Ectodermal cell (in vitro differentiated cells): ENCODE measurements at regions not wholly inside any gene's neighbourhood (a gene's known extent, or its start where the extent isn't known, plus 50 kb on each side); places are given as distances from the start of the nearest gene placed in this dataset.
"Not testable (repeated sequence)": the region's sequence is repeated elsewhere in the genome, so short reads cannot be mapped to it uniquely, and the experiment has no call there.

Experiments
- H3K27ac ChIP-seq: 2 replicates; pipeline ENCODE4 v1.7.0; 2013; ENCODE audit warnings: mild to moderate bottlenecking, low read depth, low read length; ENCODE audit not compliant: insufficient read depth, poor library complexity, severe bottlenecking
- H3K27me3 ChIP-seq: 2 replicates; pipeline ENCODE4 v1.7.0; 2013; ENCODE audit warnings: mild to moderate bottlenecking, low read length; ENCODE audit not compliant: insufficient read depth, control insufficient read depth, poor library complexity, severe bottlenecking
- H3K36me3 ChIP-seq: one replicate; pipeline ENCODE4 v1.7.0; 2013; ENCODE audit warnings: low read length; ENCODE audit not compliant: control insufficient read depth, insufficient read depth
- H3K4me1 ChIP-seq: one replicate; pipeline ENCODE4 v1.7.0; 2013; ENCODE audit warnings: low read length; ENCODE audit not compliant: control insufficient read depth, insufficient read depth
- H3K4me3 ChIP-seq: 2 replicates; pipeline ENCODE4 v1.7.0; 2013; ENCODE audit warnings: low read depth, low read length, control low read depth; ENCODE audit not compliant: insufficient read depth
- H3K9me3 ChIP-seq: 2 replicates; pipeline ENCODE4 v1.7.0; 2013; ENCODE audit warnings: mild to moderate bottlenecking, low read length, moderate library complexity; ENCODE audit not compliant: control insufficient read depth
- WGBS, 2 experiments: methylation state at CpG; one replicate each; pipeline ENCODE4 v1.1.7; 2013; ENCODE audit warnings: missing lambda C conversion rate in 2 of 2; 5-methylcytosine and 5-hydroxymethylcytosine counted together

- WGBS, 2 experiments, result 94% methylated on average over 12 of the region's 12 CpGs
- H3K4me3 ChIP-seq, result no peak overlapping the region
- H3K36me3 ChIP-seq, result no peaks in the 10 kb centered on the region
- H3K27me3 ChIP-seq, result no peaks in the 10 kb centered on the region
- H3K4me1 ChIP-seq, result peaks cover 6% of the 10 kb centered on the region
- H3K27ac ChIP-seq, result no peak overlapping the region
- no peaks in the 10 kb centered on the region for H3K9me3 ChIP-seq
Measured at GRCh38 chr2:7094231-7094741, 177.1 kb downstream of the RNF144A start.

- Histone ChIP-seq H3K36me3 (no peaks in the 10 kb centered on the region), H3K4me1 (peaks cover 6% of the 10 kb centered on the region), H3K4me3 (no peak overlapping the region), H3K9me3 (no peaks in the 10 kb centered on the region), H3K27me3 (no peaks in the 10 kb centered on the region), H3K27ac (no peak overlapping the region)
- WGBS, 2 experiments, result 91 to 92% methylated on average over 20 of the region's 20 CpGs
Measured at GRCh38 chr2:7096726-7097352, 179.6 kb downstream of the RNF144A start.

GRCh38 chr2:7097353-7097895 is 180.2 kb downstream of the RNF144A start:
- Histone ChIP-seq H3K27ac (no peak overlapping the region), H3K4me3 (no peak overlapping the region), H3K36me3 (no peaks in the 10 kb centered on the region), H3K9me3 (no peaks in the 10 kb centered on the region), H3K27me3 (no peaks in the 10 kb centered on the region), H3K4me1 (peaks cover 6% of the 10 kb centered on the region)
- WGBS, 2 experiments, result 7 to 8% methylated on average over 17 of the region's 18 CpGs

GRCh38 chr2:7098816-7099215 is 181.6 kb downstream of the RNF144A start:
- Histone ChIP-seq H3K9me3 (no peaks in the 10 kb centered on the region), H3K27ac (no peak overlapping the region), H3K4me1 (peaks cover 6% of the 10 kb centered on the region), H3K36me3 (no peaks in the 10 kb centered on the region), H3K4me3 (no peak overlapping the region), H3K27me3 (no peaks in the 10 kb centered on the region)
- 90 to 96% methylated on average over 3 to 4 of the region's 4 CpGs for WGBS, 2 experiments

GRCh38 chr2:7099687-7100086 is 182.5 kb downstream of the RNF144A start:
- H3K36me3 ChIP-seq, H3K9me3 ChIP-seq, H3K27ac ChIP-seq, H3K4me3 ChIP-seq, H3K27me3 ChIP-seq, H3K4me1 ChIP-seq: not testable (repeated sequence)
- WGBS, 2 experiments, result 90 to 91% methylated on average over 4 of the region's 4 CpGs

- WGBS, 2 experiments, result 94 to 95% methylated on average over 4 of the region's 4 CpGs
- Histone ChIP-seq H3K36me3 (no peaks in the 10 kb centered on the region), H3K27ac (no peak overlapping the region), H3K4me3 (no peak overlapping the region), H3K27me3 (no peaks in the 10 kb centered on the region), H3K4me1 (peaks cover under 1% of the 10 kb centered on the region), H3K9me3 (no peaks in the 10 kb centered on the region)
Measured at GRCh38 chr2:7102826-7103225, 185.6 kb downstream of the RNF144A start.

GRCh38 chr2:7108792-7109532 is 191.8 kb downstream of the RNF144A start:
- no peak overlapping the region for H3K4me3 ChIP-seq
- H3K9me3 ChIP-seq, result no peaks in the 10 kb centered on the region
- no peaks in the 10 kb centered on the region for H3K36me3 ChIP-seq
- no peak overlapping the region for H3K27ac ChIP-seq
- 89 to 90% methylated on average over 13 of the region's 13 CpGs for WGBS, 2 experiments
- H3K4me1 ChIP-seq, result peaks cover 4% of the 10 kb centered on the region
- no peaks in the 10 kb centered on the region for H3K27me3 ChIP-seq

GRCh38 chr2:7109533-7109885 is 192.3 kb downstream of the RNF144A start:
- 91 to 97% methylated on average over 5 to 6 of the region's 6 CpGs for WGBS, 2 experiments

GRCh38 chr2:7111626-7112025 is 194.4 kb downstream of the RNF144A start:
- Histone ChIP-seq H3K27ac (no peak overlapping the region), H3K4me1 (peaks cover 4% of the 10 kb centered on the region), H3K9me3 (no peaks in the 10 kb centered on the region), H3K36me3 (no peaks in the 10 kb centered on the region), H3K4me3 (no peak overlapping the region), H3K27me3 (no peaks in the 10 kb centered on the region)

More at GRCh38 chr2:7109533-7109885, 192.3 kb downstream of the RNF144A start:
- Histone ChIP-seq H3K27ac (no peak overlapping the region), H3K27me3 (no peaks in the 10 kb centered on the region), H3K4me3 (no peak overlapping the region), H3K4me1 (peaks cover 4% of the 10 kb centered on the region), H3K9me3 (no peaks in the 10 kb centered on the region), H3K36me3 (no peaks in the 10 kb centered on the region)

GRCh38 chr2:7115364-7115763 is 198.2 kb downstream of the RNF144A start:
- H3K4me1 ChIP-seq, result peaks cover 9% of the 10 kb centered on the region
- no peaks in the 10 kb centered on the region for H3K36me3 ChIP-seq
- H3K27ac ChIP-seq, result no peak overlapping the region
- no peaks in the 10 kb centered on the region for H3K9me3 ChIP-seq
- H3K4me3 ChIP-seq, result no peak overlapping the region
- WGBS, 2 experiments, result 91 to 100% methylated on average over 2 of the region's 2 CpGs
- H3K27me3 ChIP-seq, result no peaks in the 10 kb centered on the region
